ENCODE measurements at regions not wholly inside any gene's neighbourhood (a gene's known extent, or its start where the extent isn't known, plus 50 kb on each side); places are given as distances from the start of the nearest gene placed in this dataset.

- TF ChIP-seq ZNF274 (IDR thresholded peaks at IDR 0.05; ENCODE audit: low read depth, low read length) (no peak), YY1 (IDR thresholded peaks at IDR 0.05; ENCODE audit: insufficient read depth, insufficient read length) (no peak)
These were observed 547.0 kb downstream of the STIM2 start for GRCh38 chr4:27407616-27408015.

Measured in NT2/D1 (cell line).